HTR-8/SVneo (cell line): ENCODE measurements at regions not wholly inside any gene's neighbourhood (a gene's known extent, or its start where the extent isn't known, plus 50 kb on each side); places are given as distances from the start of the nearest gene placed in this dataset.
A peak's percentile ranks its signal among the peaks of the same experiment; 100 is the strongest.

Source experiments
- DNase-seq: peaks from one replicate; pipeline ENCODE4 v3.0.0; 2011; ENCODE audit warnings: low spot score, mixed read lengths; ENCODE audit not compliant: insufficient read length
- FAIRE-seq: peaks from 2 replicates; lab custom pipeline; 2011; peaks lifted over from hg19 to GRCh38; lab: Jason Lieb, UNC

DNA sequence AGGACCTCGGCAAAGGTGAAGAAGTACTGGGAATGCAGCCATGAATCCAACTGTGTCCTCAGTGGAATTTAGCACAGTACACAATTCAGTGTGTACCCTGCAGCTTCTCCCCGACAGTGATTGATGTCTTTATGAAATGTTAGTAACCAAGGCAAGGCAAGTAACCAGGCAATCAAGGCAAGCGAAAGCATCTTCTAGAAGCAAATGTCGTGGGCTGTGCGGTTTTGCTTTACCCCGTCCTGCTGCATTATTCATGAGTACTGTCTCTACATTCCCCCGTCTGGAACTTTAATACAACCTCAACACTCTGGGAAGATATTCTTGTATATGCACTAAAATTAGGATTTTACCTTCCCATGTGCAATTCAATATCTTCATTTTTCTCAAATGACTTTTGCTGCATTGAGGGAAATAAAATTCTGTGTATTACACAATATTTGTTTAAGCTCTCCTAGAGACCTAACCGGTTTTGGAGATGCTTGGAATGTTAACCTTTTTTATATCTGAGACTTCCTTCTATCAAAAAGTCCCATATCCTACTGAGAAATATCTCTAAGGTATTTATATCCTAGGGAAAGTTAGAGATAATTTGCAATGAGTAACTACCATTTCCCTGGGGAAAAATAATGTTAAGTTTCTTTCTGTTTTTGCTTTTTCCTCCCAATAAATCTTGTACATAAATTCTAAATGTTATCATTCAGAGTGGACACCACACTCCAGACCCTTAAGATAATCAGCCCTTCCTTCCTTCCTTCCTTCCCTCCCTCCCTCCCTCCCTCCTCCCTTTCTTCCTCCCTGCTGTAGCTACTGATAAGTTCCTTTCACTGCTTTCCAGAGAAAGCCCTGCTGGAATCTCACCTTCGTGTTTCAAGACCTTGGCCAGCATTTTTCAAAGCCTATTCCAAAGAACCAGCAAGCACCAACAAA is 51.9 kb upstream of the ADORA2B start:
- FAIRE-seq (peak; percentile 88), DNase-seq (no peak)

- FAIRE-seq (peak; percentile 28), DNase-seq (no peak)
Observed at GRCh38 chr17:15893658-15894024, 51.3 kb upstream of the ADORA2B start.

DNA sequence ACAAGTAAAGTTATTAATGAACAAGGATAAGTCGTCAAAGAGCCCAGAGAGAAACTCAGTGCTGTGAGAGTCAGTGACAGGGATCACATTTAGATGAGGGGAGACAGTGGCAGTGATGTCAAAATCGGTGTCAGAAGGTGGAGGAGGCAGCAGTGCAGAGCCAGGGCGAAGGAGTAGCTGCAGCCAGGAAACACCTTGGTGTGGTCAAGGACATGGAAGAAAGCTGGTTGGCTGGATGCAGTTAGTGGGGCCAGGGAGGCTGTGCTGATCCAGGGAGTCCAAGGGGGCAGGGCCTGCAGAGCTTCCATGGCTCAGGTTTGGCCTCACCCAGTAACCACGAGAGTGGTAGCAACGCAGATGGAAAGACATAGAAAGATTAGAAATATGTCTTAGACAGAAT is 50.7 kb upstream of the ADORA2B start:
- FAIRE-seq (no peak), DNase-seq (no peak)

DNA sequence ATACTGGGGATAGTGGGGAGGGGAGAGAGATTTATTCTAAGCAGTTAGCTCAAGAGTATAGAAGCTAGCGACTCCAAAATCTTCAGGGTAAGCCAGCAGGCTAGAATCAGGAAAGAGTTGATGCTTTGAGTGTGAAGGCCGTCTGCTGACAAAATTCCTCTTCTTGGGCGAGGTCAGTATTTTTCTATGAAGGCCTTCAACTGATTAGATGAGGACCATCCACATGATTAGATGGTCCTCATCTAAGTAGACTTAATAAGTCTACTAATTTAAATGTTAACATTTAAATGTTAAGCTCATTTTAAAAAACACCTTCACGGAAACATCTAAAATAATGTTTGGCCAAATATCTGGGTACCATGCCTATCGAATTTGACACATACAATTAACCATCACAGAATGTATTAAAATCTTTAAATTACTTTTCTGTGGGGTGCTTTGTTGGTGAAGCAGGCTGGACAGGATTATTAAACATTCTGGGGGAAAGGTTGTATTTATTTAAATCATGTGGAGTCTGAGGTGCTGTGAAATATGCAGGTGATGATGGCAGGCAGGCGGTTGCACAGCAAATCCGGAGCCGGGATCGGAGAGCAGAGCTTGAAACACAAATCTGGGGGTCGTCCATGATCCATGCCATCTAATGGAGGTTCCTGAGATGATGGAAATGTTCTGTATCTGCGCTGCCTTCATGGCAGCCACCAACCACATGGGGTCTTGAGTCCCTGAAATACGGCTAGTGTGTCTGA is 49.8 kb upstream of the ADORA2B start:
- DNase-seq: no peak
- peak; percentile 23 for FAIRE-seq
